IPS-NIHi11 (cell line): ENCODE measurements at regions not wholly inside any gene's neighbourhood (a gene's known extent, or its start where the extent isn't known, plus 50 kb on each side); places are given as distances from the start of the nearest gene placed in this dataset.

Source experiments
- DNase-seq: peaks from one replicate; pipeline ENCODE4 v3.0.0; 2012; ENCODE audit warnings: mixed read lengths, low spot score

GRCh38 chr2:7209757-7210555 lies 292.7 kb downstream of the RNF144A start:
- DNase-seq: no peak

- DNase-seq: no peak
Measured at GRCh38 chr2:7210712-7211111, 293.5 kb downstream of the RNF144A start.

- no peak for DNase-seq
Measured at GRCh38 chr2:7225848-7226247, 308.6 kb downstream of the RNF144A start.

GRCh38 chr2:7226501-7226900 lies 309.3 kb downstream of the RNF144A start:
- DNase-seq: no peak

GRCh38 chr2:7233126-7233525 lies 315.9 kb downstream of the RNF144A start:
- no peak for DNase-seq

- no peak for DNase-seq
Measured at GRCh38 chr2:7237466-7237865, 320.3 kb downstream of the RNF144A start.

- DNase-seq: no peak
Measured at GRCh38 chr2:7239078-7239477, 321.9 kb downstream of the RNF144A start.

- no peak for DNase-seq
Measured at GRCh38 chr2:7241041-7241745, 324.0 kb downstream of the RNF144A start.

GRCh38 chr2:7242189-7242867 lies 325.1 kb downstream of the RNF144A start:
- no peak for DNase-seq

GRCh38 chr2:7243276-7243675 lies 326.1 kb downstream of the RNF144A start:
- DNase-seq: no peak

GRCh38 chr2:7256377-7256776 lies 339.2 kb downstream of the RNF144A start:
- DNase-seq: no peak

- no peak for DNase-seq
Measured at GRCh38 chr2:7262727-7263126, 345.5 kb downstream of the RNF144A start.

- DNase-seq: no peak
Measured at GRCh38 chr2:7264791-7265190, 347.6 kb downstream of the RNF144A start.

GRCh38 chr2:7265286-7265685 lies 348.1 kb downstream of the RNF144A start:
- no peak for DNase-seq

- no peak for DNase-seq
Measured at GRCh38 chr2:7269106-7269643, 352.0 kb downstream of the RNF144A start.

GRCh38 chr2:7270011-7270431 lies 352.8 kb downstream of the RNF144A start:
- DNase-seq: no peak

GRCh38 chr2:7272210-7272609 lies 355.0 kb downstream of the RNF144A start:
- no peak for DNase-seq

GRCh38 chr2:7278984-7279383 lies 361.8 kb downstream of the RNF144A start:
- DNase-seq: no peak

- DNase-seq: no peak
Measured at GRCh38 chr2:7279421-7279949, 362.3 kb downstream of the RNF144A start.

GRCh38 chr2:7280790-7281189 lies 363.6 kb downstream of the RNF144A start:
- DNase-seq: no peak

GRCh38 chr2:7281231-7282201 lies 364.3 kb downstream of the RNF144A start:
- no peak for DNase-seq
